ENCODE measurements at regions not wholly inside any gene's neighbourhood (a gene's known extent, or its start where the extent isn't known, plus 50 kb on each side); places are given as distances from the start of the nearest gene placed in this dataset.

- H3K27ac ChIP-seq (ENCODE audit: low read length) = no peak overlapping the region
- POLR2A ChIA-PET = no interaction called here
Observed at GRCh38 chr1:209389975-209390374, 193.5 kb upstream of the CAMK1G start.

GRCh38 chr1:209390764-209391163 is 192.8 kb upstream of the CAMK1G start:
- ChIA-PET POLR2A (no interaction called here), CTCF (no interaction called here)
- no peaks in the 10 kb centered on the region for H3K36me3 ChIP-seq (ENCODE audit: control insufficient read depth, insufficient read depth, low read length)
- H3K9me3 ChIP-seq (ENCODE audit: control insufficient read depth, insufficient read depth, low read depth, low read length) = no peaks in the 10 kb centered on the region
- in situ Hi-C loops (cut with HindIII; ENCODE audit: low pct_unique_long_range_greater_than_20kb, low sequenced_read_pairs) = no loop called here
- intact Hi-C loops (cut with micrococcal nuclease; ENCODE audit: unreplicated experiment) = no loop called here
- no TSS peak for BruUV-seq (replicated peaks)
- H3K4me3 ChIP-seq (ENCODE audit: low read depth in 2 of 2, low read length in 2 of 2) = no peak overlapping the region
- no peak for DNase-seq (ENCODE audit: low read depth, low spot score)
- no peaks in the 10 kb centered on the region for H3K4me1 ChIP-seq (ENCODE audit: control insufficient read depth, insufficient read depth, low read length)
- TF ChIP-seq POLR2AphosphoS5 (IDR thresholded peaks at IDR 0.05; ENCODE audit: low read depth, low read length) = no peak
- no peak for ATAC-seq
- no peak overlapping the region for H3K27ac ChIP-seq (ENCODE audit: low read length)
- H3K27me3 ChIP-seq (ENCODE audit: control insufficient read depth, insufficient read depth, low read length) = no peaks in the 10 kb centered on the region

More at GRCh38 chr1:209389975-209390374, 193.5 kb upstream of the CAMK1G start:
- H3K9me3 ChIP-seq (ENCODE audit: control insufficient read depth, insufficient read depth, low read depth, low read length) = no peaks in the 10 kb centered on the region
- TF ChIP-seq TCF7L2 (IDR thresholded peaks at IDR 0.05; ENCODE audit: low read depth, low read length) (no peak), POLR2AphosphoS5 (IDR thresholded peaks at IDR 0.05; ENCODE audit: low read depth, low read length) (no peak)
- ATAC-seq = no peak
- DNase-seq (ENCODE audit: low read depth, low spot score) = no peak
- H3K4me1 ChIP-seq (ENCODE audit: control insufficient read depth, insufficient read depth, low read length) = no peaks in the 10 kb centered on the region
- no TSS peak for BruUV-seq (replicated peaks)
- in situ Hi-C loops (cut with HindIII; ENCODE audit: low pct_unique_long_range_greater_than_20kb, low sequenced_read_pairs) = no loop called here
- CTCF ChIA-PET = no interaction called here
- no peaks in the 10 kb centered on the region for H3K36me3 ChIP-seq (ENCODE audit: control insufficient read depth, insufficient read depth, low read length)
- H3K4me3 ChIP-seq (ENCODE audit: low read depth in 2 of 2, low read length in 2 of 2) = no peak overlapping the region
- intact Hi-C loops (cut with micrococcal nuclease; ENCODE audit: unreplicated experiment) = no loop called here
- no peaks in the 10 kb centered on the region for H3K27me3 ChIP-seq (ENCODE audit: control insufficient read depth, insufficient read depth, low read length)

GRCh38 chr1:209391792-209392191 is 191.7 kb upstream of the CAMK1G start:
- no peak overlapping the region for H3K4me3 ChIP-seq (ENCODE audit: low read depth in 2 of 2, low read length in 2 of 2)
- in situ Hi-C loops (cut with HindIII; ENCODE audit: low pct_unique_long_range_greater_than_20kb, low sequenced_read_pairs) = no loop called here
- DNase-seq (ENCODE audit: low read depth, low spot score) (no peak), ATAC-seq (no peak)
- intact Hi-C loops (cut with micrococcal nuclease; ENCODE audit: unreplicated experiment) = no loop called here
- H3K9me3 ChIP-seq (ENCODE audit: control insufficient read depth, insufficient read depth, low read depth, low read length) = no peaks in the 10 kb centered on the region
- ChIA-PET CTCF (no interaction called here), POLR2A (no interaction called here)
- H3K36me3 ChIP-seq (ENCODE audit: control insufficient read depth, insufficient read depth, low read length) = no peaks in the 10 kb centered on the region
- TF ChIP-seq SIN3A (IDR thresholded peaks at IDR 0.05; ENCODE audit: borderline replicate concordance, insufficient read depth, low read depth, low read length) (no peak), POLR2AphosphoS5 (IDR thresholded peaks at IDR 0.05; ENCODE audit: low read depth, low read length) (no peak), REST (IDR thresholded peaks at IDR 0.05; ENCODE audit: insufficient read depth in 1 of 2, low read depth in 2 of 2, low read length in 1 of 2) (no peak), CTCF (IDR thresholded peaks at IDR 0.05) (no peak), TCF7L2 (IDR thresholded peaks at IDR 0.05; ENCODE audit: low read depth, low read length) (no peak)
- H3K4me1 ChIP-seq (ENCODE audit: control insufficient read depth, insufficient read depth, low read length) = no peaks in the 10 kb centered on the region
- no peak overlapping the region for H3K27ac ChIP-seq (ENCODE audit: low read length)
- no peaks in the 10 kb centered on the region for H3K27me3 ChIP-seq (ENCODE audit: control insufficient read depth, insufficient read depth, low read length)
- BruUV-seq (replicated peaks) = no TSS peak
